ENCODE measurements at regions not wholly inside any gene's neighbourhood (a gene's known extent, or its start where the extent isn't known, plus 50 kb on each side); places are given as distances from the start of the nearest gene placed in this dataset.

- no peak for TF ChIP-seq CTCF (optimal IDR thresholded peaks at IDR 0.05 in 1 of 3, IDR thresholded peaks at IDR 0.05 in 1 of 3, conservative IDR thresholded peaks at IDR 0.05 in 1 of 3; ENCODE audit: extremely low read depth in 1 of 3, insufficient read depth in 2 of 3, low read length in 3 of 3)
- no peak for TF ChIP-seq EZH2 (IDR thresholded peaks at IDR 0.05; ENCODE audit: low read length)
These were observed 52.6 kb upstream of the ARX start for GRCh38 chrX:25068340-25068739.
